ENCODE measurements at regions not wholly inside any gene's neighbourhood (a gene's known extent, or its start where the extent isn't known, plus 50 kb on each side); places are given as distances from the start of the nearest gene placed in this dataset.

GRCh38 chr12:126989532-126989931, 1277.4 kb upstream of the TMEM132C start:
- H3K27me3 ChIP-seq, result no peaks in the 10 kb centered on the region
- H3K4me3 ChIP-seq, result no peak overlapping the region
- no peak overlapping the region for H3K27ac ChIP-seq
- no peaks in the 10 kb centered on the region for H4K20me1 ChIP-seq
- no peak for TF ChIP-seq Cebpa-rat (IDR thresholded peaks at IDR 0.05)
- no peak overlapping the region for H3K9ac ChIP-seq
- peaks cover 20% of the 10 kb centered on the region for H3K9me3 ChIP-seq
- no peak overlapping the region for H3K4me2 ChIP-seq
- H3K4me1 ChIP-seq, result no peaks in the 10 kb centered on the region
- no peaks in the 10 kb centered on the region for H3K36me3 ChIP-seq

- Histone ChIP-seq H3K36me3 (no peaks in the 10 kb centered on the region), H3K9ac (no peak overlapping the region), H3K27ac (no peak overlapping the region), H3K4me1 (no peaks in the 10 kb centered on the region), H3K9me3 (no peaks in the 10 kb centered on the region), H3K4me3 (no peak overlapping the region), H3K4me2 (no peak overlapping the region), H3K27me3 (no peaks in the 10 kb centered on the region), H4K20me1 (no peaks in the 10 kb centered on the region)
- TF ChIP-seq Cebpa-rat (IDR thresholded peaks at IDR 0.05), result no peak
Observed at GRCh38 chr12:126993898-126994297, 1273.1 kb upstream of the TMEM132C start.

- H3K27ac ChIP-seq, result no peak overlapping the region
- no peaks in the 10 kb centered on the region for H3K36me3 ChIP-seq
- no peaks in the 10 kb centered on the region for H4K20me1 ChIP-seq
- no peaks in the 10 kb centered on the region for H3K4me1 ChIP-seq
- H3K27me3 ChIP-seq, result no peaks in the 10 kb centered on the region
- H3K4me2 ChIP-seq, result no peak overlapping the region
- TF ChIP-seq Cebpa-rat (IDR thresholded peaks at IDR 0.05), result no peak
- no peak overlapping the region for H3K4me3 ChIP-seq
- no peak overlapping the region for H3K9ac ChIP-seq
- no peaks in the 10 kb centered on the region for H3K9me3 ChIP-seq
Observed at GRCh38 chr12:126994599-126994998, 1272.4 kb upstream of the TMEM132C start.

- no peak overlapping the region for H3K27ac ChIP-seq
- no peak overlapping the region for H3K4me2 ChIP-seq
- no peak for TF ChIP-seq Cebpa-rat (IDR thresholded peaks at IDR 0.05)
- H3K9me3 ChIP-seq, result no peaks in the 10 kb centered on the region
- no peaks in the 10 kb centered on the region for H3K36me3 ChIP-seq
- H3K4me1 ChIP-seq, result peaks cover 15% of the 10 kb centered on the region
- no peak overlapping the region for H3K4me3 ChIP-seq
- no peaks in the 10 kb centered on the region for H3K27me3 ChIP-seq
- H3K9ac ChIP-seq, result no peak overlapping the region
- H4K20me1 ChIP-seq, result no peaks in the 10 kb centered on the region
Observed at GRCh38 chr12:126998031-126998430, 1268.9 kb upstream of the TMEM132C start.

GRCh38 chr12:126998747-126999285, 1268.2 kb upstream of the TMEM132C start:
- no peaks in the 10 kb centered on the region for H4K20me1 ChIP-seq
- no peak overlapping the region for H3K27ac ChIP-seq
- no peak for TF ChIP-seq Cebpa-rat (IDR thresholded peaks at IDR 0.05)

GRCh38 chr12:126999352-126999751, 1267.6 kb upstream of the TMEM132C start:
- Histone ChIP-seq H3K27ac (no peak overlapping the region), H3K9ac (no peak overlapping the region), H3K4me1 (peaks cover 15% of the 10 kb centered on the region), H3K4me2 (no peak overlapping the region), H3K9me3 (no peaks in the 10 kb centered on the region), H3K36me3 (no peaks in the 10 kb centered on the region), H3K4me3 (no peak overlapping the region), H4K20me1 (no peaks in the 10 kb centered on the region), H3K27me3 (no peaks in the 10 kb centered on the region)
- TF ChIP-seq Cebpa-rat (IDR thresholded peaks at IDR 0.05), result no peak

More at GRCh38 chr12:126998747-126999285, 1268.2 kb upstream of the TMEM132C start:
- no peak overlapping the region for H3K4me3 ChIP-seq
- H3K9me3 ChIP-seq, result no peaks in the 10 kb centered on the region
- peaks cover 15% of the 10 kb centered on the region for H3K4me1 ChIP-seq
- H3K4me2 ChIP-seq, result no peak overlapping the region
- no peaks in the 10 kb centered on the region for H3K27me3 ChIP-seq
- H3K9ac ChIP-seq, result no peak overlapping the region
- H3K36me3 ChIP-seq, result no peaks in the 10 kb centered on the region

GRCh38 chr12:127005406-127005805, 1261.6 kb upstream of the TMEM132C start:
- no peak for TF ChIP-seq Cebpa-rat (IDR thresholded peaks at IDR 0.05)
- Histone ChIP-seq H3K4me1 (peaks cover 16% of the 10 kb centered on the region), H3K4me2 (no peak overlapping the region)

GRCh38 chr12:127006972-127007371, 1260.0 kb upstream of the TMEM132C start:
- H3K4me2 ChIP-seq, result no peak overlapping the region
- H3K27ac ChIP-seq, result no peak overlapping the region
- H3K4me3 ChIP-seq, result no peak overlapping the region
- H4K20me1 ChIP-seq, result no peaks in the 10 kb centered on the region
- H3K27me3 ChIP-seq, result no peaks in the 10 kb centered on the region
- no peaks in the 10 kb centered on the region for H3K9me3 ChIP-seq
- no peaks in the 10 kb centered on the region for H3K36me3 ChIP-seq
- H3K9ac ChIP-seq, result no peak overlapping the region
- H3K4me1 ChIP-seq, result peaks cover 7% of the 10 kb centered on the region
- no peak for TF ChIP-seq Cebpa-rat (IDR thresholded peaks at IDR 0.05)

More at GRCh38 chr12:127005406-127005805, 1261.6 kb upstream of the TMEM132C start:
- Histone ChIP-seq H3K9ac (no peak overlapping the region), H3K36me3 (no peaks in the 10 kb centered on the region), H4K20me1 (no peaks in the 10 kb centered on the region), H3K9me3 (no peaks in the 10 kb centered on the region), H3K27me3 (no peaks in the 10 kb centered on the region), H3K4me3 (no peak overlapping the region), H3K27ac (no peak overlapping the region)

- Histone ChIP-seq H3K36me3 (no peaks in the 10 kb centered on the region), H3K4me2 (no peak overlapping the region), H3K9me3 (no peaks in the 10 kb centered on the region), H3K27ac (no peak overlapping the region), H3K9ac (no peak overlapping the region), H4K20me1 (no peaks in the 10 kb centered on the region), H3K27me3 (no peaks in the 10 kb centered on the region), H3K4me1 (peaks cover 7% of the 10 kb centered on the region), H3K4me3 (no peak overlapping the region)
- no peak for TF ChIP-seq Cebpa-rat (IDR thresholded peaks at IDR 0.05)
Observed at GRCh38 chr12:127008755-127009403, 1258.1 kb upstream of the TMEM132C start.

GRCh38 chr12:127012109-127012508, 1254.9 kb upstream of the TMEM132C start:
- no peak overlapping the region for H3K27ac ChIP-seq
- H3K4me2 ChIP-seq, result no peak overlapping the region
- no peak for TF ChIP-seq Cebpa-rat (IDR thresholded peaks at IDR 0.05)
- H3K9me3 ChIP-seq, result no peaks in the 10 kb centered on the region
- no peaks in the 10 kb centered on the region for H3K36me3 ChIP-seq
- no peaks in the 10 kb centered on the region for H3K27me3 ChIP-seq
- no peaks in the 10 kb centered on the region for H3K4me1 ChIP-seq
- no peak overlapping the region for H3K9ac ChIP-seq
- H4K20me1 ChIP-seq, result no peaks in the 10 kb centered on the region
- H3K4me3 ChIP-seq, result no peak overlapping the region
